ENCODE measurements at regions not wholly inside any gene's neighbourhood (a gene's known extent, or its start where the extent isn't known, plus 50 kb on each side); places are given as distances from the start of the nearest gene placed in this dataset.
A peak's percentile ranks its signal among the peaks of the same experiment; 100 is the strongest.
"Not testable (repeated sequence)": the region's sequence is repeated elsewhere in the genome, so short reads cannot be mapped to it uniquely, and the experiment has no call there.

DNA sequence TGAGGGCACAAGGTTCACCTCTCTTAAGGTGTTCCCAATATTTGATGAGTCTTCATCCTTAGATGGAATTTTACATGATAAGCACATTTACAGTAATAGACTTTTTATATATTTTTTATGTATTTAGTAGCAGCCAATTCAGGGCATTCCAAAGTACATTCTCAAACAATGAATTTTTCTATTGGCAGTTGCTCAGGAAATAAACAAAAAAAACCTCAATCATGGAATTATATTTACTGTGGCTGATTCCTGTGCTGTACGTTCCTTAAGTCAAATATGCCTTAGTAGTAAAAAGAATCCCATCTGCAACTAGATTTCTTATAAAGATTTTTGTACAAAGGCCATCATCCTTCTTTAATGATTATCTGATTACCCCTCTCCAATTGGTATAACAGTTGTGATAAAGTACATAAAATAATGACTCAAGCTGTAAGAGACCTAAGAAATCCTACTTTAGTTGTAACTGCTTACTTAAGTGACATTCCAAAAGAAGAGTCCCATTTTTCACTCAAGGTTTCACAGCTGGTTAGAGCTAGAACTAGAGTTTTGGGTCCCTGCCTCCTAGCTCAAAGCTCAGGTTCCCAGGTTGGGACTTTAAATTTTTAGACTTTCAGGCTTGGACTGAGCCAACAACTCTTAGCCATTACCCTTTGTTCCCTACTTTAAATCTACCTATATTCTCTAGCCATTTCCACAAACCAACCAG, 152.7 kb downstream of the FHIP1A start:
- no peak for DNase-seq (ENCODE audit: low read depth)

DNA sequence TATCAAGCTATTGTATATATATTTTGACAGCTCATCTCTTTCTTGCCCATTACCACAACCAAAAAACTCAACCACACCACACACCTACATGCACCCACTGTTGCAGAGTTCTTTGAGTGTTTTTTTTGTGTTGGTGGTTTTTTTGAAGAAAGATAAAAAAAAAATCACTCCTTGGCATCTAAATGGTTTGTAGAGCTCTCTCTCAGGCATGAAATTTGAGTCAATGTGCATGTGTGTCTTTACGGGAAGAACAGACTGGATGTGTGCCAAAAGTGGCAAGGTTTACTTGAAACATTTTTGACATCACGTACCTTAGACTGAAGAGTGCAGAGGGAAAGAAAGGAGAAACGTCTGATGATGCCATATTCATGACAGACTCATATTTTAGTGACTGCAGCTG, 154.2 kb downstream of the FHIP1A start:
- peak; percentile 5 for DNase-seq (ENCODE audit: low read depth)

GRCh38 chr4:151564321-151564720, 155.3 kb downstream of the FHIP1A start:
- no peak for DNase-seq (ENCODE audit: low read depth)

DNA sequence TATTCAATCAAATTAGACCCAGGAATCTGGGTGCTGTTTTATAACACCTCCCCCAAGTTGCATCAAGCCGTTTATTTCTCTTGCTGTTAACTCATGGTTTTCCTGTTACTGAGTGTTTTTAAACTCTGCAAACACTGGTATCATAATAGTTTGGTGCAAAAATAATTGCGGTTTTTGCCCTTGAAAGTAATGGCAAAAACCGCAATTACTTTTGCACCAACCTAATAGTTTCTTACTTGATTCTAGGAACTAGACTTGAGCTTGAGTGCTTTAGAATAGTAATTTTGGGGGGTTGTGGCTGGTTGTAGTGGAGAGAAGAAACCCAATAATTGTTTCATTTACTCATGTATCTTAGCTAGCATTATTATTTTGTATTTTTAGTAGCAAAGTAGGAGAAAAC, 156.6 kb downstream of the FHIP1A start:
- no peak for DNase-seq (ENCODE audit: low read depth)

GRCh38 chr4:151566053-151566452, 157.1 kb downstream of the FHIP1A start:
- no peak for DNase-seq (ENCODE audit: low read depth)

- DNase-seq (ENCODE audit: low read depth), result no peak
These were observed 158.1 kb downstream of the FHIP1A start for GRCh38 chr4:151567056-151567455.

GRCh38 chr4:151568966-151569365, 160.0 kb downstream of the FHIP1A start:
- DNase-seq (ENCODE audit: low read depth), result no peak

- DNase-seq (ENCODE audit: low read depth), result no peak
These were observed 160.7 kb downstream of the FHIP1A start for GRCh38 chr4:151569650-151570049.

- DNase-seq (ENCODE audit: low read depth), result no peak
These were observed 164.5 kb downstream of the FHIP1A start for GRCh38 chr4:151573474-151573873.

DNA sequence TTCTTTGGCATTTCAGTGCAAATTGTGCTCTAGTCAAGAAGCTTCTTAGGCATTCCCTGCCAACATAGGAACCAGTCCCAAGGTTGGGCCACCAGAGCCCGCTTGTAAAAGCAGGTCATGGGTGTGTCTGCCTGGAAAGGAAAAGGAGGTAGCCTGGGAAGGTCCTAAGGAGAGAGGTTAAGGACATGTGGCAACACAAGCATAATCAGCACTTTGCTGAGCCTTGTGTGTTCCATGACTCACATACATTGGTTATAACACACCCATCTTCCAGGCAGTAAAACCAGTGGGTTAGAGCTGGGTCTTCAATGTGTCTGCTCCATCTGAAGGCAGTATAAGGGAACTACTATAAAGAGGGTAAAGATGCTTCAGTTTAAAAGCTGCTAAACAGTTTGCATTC, 165.0 kb downstream of the FHIP1A start:
- peak; percentile 17 for DNase-seq (ENCODE audit: low read depth)

GRCh38 chr4:151574968-151575367, 166.0 kb downstream of the FHIP1A start:
- no peak for DNase-seq (ENCODE audit: low read depth)

DNA sequence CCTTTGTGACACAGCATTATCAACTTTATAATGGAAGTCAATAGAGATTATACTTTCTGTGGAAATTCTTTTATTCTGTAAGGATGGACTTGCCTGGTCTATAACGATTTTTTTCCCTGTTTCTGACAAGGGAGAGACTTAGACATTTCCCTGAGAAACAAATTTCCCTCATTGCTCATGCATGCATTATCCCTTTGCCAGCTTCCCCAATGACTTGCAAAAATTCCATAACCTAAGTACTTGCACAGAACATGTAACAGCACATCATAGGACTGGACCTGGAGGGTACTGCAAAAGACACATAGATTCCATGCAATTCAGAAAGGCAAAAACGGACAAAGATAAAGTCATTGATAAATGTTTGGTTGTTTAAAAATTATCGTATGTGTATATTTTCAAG, 166.7 kb downstream of the FHIP1A start:
- no peak for DNase-seq (ENCODE audit: low read depth)

DNA sequence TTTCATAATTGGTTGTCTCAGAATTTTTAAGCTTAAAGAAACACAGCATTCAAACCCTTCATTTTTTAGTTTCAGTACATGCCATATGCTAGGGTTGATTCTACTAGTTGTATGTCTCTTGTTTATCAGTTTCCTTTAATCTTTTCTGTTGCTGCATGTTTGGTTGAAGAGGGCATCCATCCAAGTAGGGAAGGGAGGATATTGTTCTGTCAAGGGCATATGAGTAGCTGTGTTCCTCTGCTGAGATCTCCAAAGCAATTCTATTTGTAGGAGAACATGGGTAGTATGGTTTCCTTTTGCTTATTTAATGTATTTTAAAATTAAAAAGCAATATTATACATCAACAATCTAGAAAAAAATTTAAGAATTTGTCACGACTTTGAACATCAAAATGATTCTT, 167.7 kb downstream of the FHIP1A start:
- DNase-seq (ENCODE audit: low read depth), result peak; percentile 12

- DNase-seq (ENCODE audit: low read depth), result no peak
These were observed 172.6 kb downstream of the FHIP1A start for GRCh38 chr4:151581570-151581969.

GRCh38 chr4:151582098-151582497, 173.1 kb downstream of the FHIP1A start:
- no peak for DNase-seq (ENCODE audit: low read depth)

DNA sequence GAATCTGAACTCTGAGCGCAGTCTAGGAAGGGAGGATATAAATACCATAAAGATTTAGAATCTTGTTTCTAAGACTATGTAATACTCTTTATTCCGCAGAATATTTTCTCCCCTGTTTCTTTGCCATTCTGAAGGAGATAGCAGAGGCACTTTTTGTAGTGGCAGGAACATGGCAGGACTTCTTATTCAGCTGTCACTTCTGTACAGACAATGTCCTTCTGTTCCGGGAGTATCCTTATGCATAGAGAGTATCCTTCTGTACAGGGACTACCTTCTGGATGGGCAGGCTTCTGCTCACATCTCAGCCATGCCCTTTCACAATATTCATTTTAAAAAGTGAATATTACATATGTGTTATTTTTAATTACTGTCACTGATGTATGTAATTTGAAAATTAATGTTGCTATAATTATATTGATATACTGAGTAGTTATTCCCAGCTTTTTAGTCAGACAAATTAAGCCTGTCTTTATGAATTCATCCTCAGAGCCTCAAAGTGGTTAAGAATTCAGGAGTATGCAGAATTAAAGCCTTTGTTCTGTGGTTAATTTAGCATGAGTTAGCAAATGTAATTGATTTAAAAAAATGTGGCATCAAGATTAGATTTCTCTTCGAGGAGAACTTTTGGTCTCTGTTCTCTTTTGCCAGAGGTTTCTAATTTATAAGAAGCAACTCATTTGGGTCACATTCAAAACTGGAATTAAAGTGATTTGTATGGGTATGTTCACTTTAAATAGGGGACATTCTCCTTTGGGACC, 174.4 kb downstream of the FHIP1A start:
- no peak for DNase-seq (ENCODE audit: low read depth)

- DNase-seq (ENCODE audit: low read depth), result no peak
These were observed 175.1 kb downstream of the FHIP1A start for GRCh38 chr4:151584101-151584500.

- DNase-seq (ENCODE audit: low read depth), result not testable (repeated sequence)
These were observed 165.2 kb downstream of the GATB start for GRCh38 chr4:151595629-151596028.

DNA sequence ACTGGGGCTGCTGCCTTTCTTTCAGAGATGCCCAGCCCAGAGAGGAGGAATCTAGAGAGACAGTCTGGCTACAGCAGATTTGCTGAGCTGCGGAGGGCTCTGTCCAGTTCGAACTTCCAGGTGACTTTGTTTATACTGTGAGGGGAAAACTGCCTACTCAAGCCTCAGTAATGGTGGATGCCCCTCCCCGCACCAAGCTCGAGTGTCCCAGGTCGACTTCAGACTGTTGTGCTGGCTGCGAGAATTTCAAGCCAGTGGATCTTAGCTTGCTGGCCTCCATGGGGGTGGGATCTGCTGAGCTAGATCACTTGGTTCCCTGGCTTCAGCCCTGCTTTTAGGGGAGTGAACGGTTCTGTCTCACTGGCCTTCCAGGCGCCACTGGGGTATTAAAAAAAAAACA, 163.1 kb downstream of the GATB start:
- not testable (repeated sequence) for DNase-seq (ENCODE audit: low read depth)

DNA sequence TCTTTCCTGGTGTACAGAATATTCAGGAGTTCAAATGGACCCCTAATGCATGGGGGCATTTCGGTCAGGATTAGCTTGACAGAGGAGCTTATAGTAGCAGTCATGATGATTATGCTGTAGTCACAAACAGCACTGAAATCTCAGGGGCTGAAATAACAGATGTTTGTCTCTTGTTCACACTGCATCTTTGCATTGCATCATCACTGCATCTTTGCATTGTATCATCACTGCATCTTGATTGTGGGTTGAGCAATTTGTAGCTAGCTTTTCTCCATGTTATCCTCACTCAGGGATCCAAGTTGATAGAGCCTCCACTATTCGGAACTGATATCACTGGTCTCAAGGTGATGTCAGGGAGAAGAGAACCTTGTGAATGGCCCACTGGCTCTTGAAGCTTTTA, 160.9 kb downstream of the GATB start:
- DNase-seq (ENCODE audit: low read depth), result peak; percentile 52

DNA sequence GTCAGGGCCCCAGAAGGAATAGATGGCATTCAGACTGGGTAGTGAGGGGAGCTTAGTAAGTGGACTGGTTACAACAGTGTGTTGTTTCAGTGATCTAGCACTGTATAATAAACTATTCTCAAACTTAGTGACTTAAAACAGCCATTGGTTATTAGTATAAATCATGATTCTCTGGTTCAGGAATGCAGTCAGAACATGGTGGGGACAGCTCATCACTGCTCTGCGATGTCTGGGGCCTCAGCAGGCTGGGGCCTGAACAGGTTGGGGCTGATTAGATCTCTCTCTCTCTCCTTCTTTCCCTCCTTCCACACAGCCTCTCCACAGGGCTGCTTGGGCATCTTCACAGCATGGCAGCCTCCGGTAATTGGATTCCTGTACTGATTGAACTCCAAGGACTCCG, 160.4 kb downstream of the GATB start:
- no peak for DNase-seq (ENCODE audit: low read depth)

GRCh38 chr4:151603377-151603776, 157.4 kb downstream of the GATB start:
- no peak for DNase-seq (ENCODE audit: low read depth)

DNA sequence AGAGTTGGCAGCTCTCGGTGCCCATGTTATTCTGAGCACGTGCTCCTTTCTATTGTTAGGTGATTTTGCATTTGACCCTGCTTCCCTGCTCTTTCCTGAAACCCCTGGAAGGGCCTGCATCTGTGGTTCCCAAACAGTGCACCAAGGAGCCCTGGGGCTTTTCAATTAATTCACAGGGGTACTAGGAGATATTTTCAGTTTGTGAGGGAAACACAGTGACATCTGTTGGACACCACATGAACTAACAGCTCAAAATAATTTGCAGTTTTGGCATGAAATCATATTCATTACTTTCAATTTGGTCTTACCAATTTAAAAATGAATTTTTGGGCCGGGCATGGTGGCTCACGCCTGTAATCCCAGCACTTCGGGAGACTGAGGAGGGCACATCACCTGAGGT, 156.6 kb downstream of the GATB start:
- peak; percentile 16 for DNase-seq (ENCODE audit: low read depth)

GRCh38 chr4:151605215-151605614, 155.6 kb downstream of the GATB start:
- no peak for DNase-seq (ENCODE audit: low read depth)
